D721Med (cell line): ENCODE measurements at regions not wholly inside any gene's neighbourhood (a gene's known extent, or its start where the extent isn't known, plus 50 kb on each side); places are given as distances from the start of the nearest gene placed in this dataset.
"Not testable (repeated sequence)": the region's sequence is repeated elsewhere in the genome, so short reads cannot be mapped to it uniquely, and the experiment has no call there.

Experiments used
- DNase-seq: peaks from one replicate; pipeline ENCODE4 v3.0.0; 2011; ENCODE audit warnings: low spot score; ENCODE audit not compliant: insufficient read length
- FAIRE-seq: peaks from 2 replicates; lab custom pipeline; 2011; peaks lifted over from hg19 to GRCh38; lab: Jason Lieb, UNC
- TF ChIP-seq, protein P1 (sequence below): IDR thresholded peaks from 2 replicates; pipeline ENCODE4 v1.5.1; 2012; ENCODE audit warnings: mild to moderate bottlenecking, control low read depth; ENCODE audit not compliant: insufficient read depth; ENCODE audit errors: missing control alignments

DNA sequence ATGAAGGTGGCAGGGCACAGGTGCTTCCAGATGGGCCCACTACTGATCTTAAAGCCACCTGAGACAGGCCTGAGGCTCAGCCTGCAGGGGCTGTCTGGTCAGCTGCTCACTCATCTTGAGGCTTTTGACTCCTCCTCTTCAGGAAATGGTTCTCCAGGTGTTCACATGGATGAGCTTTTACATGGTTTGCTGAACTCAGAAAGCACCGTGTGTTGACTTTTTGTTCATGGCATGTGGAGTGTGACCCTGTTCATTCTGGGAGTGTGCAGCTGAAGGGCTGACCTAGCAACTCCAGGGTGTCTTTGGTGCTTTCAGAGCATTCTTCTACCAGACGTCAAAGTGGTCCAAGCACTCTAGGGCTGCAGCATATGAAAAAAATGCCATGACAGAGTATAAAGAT, 111.1 kb downstream of the CCNG2 start:
- DNase-seq (no peak), FAIRE-seq (no peak)
- TF ChIP-seq, protein P1, sequence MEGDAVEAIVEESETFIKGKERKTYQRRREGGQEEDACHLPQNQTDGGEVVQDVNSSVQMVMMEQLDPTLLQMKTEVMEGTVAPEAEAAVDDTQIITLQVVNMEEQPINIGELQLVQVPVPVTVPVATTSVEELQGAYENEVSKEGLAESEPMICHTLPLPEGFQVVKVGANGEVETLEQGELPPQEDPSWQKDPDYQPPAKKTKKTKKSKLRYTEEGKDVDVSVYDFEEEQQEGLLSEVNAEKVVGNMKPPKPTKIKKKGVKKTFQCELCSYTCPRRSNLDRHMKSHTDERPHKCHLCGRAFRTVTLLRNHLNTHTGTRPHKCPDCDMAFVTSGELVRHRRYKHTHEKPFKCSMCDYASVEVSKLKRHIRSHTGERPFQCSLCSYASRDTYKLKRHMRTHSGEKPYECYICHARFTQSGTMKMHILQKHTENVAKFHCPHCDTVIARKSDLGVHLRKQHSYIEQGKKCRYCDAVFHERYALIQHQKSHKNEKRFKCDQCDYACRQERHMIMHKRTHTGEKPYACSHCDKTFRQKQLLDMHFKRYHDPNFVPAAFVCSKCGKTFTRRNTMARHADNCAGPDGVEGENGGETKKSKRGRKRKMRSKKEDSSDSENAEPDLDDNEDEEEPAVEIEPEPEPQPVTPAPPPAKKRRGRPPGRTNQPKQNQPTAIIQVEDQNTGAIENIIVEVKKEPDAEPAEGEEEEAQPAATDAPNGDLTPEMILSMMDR = no peak

DNA sequence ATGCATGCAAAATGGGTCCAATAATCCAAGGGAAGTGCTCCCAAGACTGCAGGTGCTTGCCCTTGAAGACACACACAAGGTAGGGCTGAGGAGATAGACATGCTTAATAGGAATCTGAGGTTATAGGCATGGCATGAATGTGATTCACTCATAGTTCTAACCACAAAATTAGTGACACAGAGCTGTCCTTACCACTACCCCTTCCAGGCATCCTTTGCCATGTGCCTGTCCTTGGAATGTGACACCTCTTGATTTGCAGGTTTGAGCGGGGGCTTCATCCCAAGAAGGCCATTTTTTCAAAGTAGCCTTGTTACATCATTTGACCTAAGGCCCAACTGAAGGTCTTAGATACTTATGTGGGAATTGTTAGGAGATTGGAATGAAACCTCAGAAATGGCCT, 112.5 kb downstream of the CCNG2 start:
- TF ChIP-seq, protein P1 = no peak
- FAIRE-seq = no peak

DNA sequence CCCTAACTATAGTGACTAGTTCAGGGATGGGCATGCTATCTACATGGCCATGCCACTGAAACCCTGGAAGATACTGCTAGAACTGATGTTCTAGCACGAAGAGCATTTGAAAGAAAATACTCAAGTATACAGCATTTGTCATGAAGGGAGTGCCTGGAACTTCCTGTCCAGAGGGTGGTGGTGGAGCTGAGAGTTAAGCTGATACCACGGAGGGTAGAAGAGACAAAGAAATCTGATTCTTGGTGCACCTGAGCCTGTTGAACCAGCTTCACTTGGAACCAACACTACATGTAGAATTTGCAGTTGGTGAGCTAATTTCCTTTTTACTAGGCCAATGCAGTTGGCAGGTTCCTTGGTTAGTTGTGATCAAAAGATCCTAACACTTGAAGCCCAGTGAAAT, 116.4 kb downstream of the CCNG2 start:
- TF ChIP-seq, protein P1 = no peak
- no peak for FAIRE-seq
- DNase-seq = no peak

More for the DNA sequence above, 112.5 kb downstream of the CCNG2 start:
- DNase-seq = no peak

DNA sequence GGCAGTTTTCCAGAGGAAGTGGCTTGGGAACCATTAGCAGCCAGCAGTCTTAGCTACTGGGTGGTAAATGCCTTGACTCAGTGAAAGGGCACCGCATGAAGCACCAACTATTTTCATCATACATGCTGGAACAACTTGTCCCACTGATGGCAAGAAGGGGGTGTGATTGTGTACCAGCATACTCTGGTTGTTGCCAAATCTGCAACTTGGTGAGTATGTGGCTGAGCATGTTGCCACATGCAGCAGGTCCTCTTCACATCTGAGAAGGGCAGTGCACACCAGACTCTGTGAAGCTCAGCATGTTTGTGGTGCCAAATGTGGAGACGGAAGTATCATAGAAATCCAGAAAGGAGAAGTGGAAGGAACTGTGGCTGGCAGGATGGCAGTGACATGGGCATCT, 122.1 kb downstream of the CCNG2 start:
- not testable (repeated sequence) for FAIRE-seq, DNase-seq

DNA sequence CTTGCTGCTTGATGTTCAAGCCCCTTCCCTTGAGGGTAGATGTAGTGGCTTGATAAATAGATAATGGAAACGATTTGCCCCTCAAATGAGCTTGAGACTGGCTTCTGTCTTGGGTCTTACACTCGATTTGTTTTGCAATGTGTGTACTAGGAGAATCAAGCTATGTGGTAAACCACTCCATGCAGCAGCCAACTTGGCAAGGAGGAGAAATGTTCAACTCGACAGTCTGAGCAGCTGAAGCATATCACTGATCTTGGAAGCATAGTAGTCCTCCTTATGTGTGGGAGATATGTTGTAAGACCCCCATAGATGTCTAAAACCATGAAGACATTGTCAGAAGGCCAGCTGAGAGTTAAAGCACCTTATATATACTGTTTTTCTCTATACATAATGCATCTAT, 125.3 kb downstream of the CCNG2 start:
- no peak for FAIRE-seq
- no peak for DNase-seq
- TF ChIP-seq, protein P1 = no peak

DNA sequence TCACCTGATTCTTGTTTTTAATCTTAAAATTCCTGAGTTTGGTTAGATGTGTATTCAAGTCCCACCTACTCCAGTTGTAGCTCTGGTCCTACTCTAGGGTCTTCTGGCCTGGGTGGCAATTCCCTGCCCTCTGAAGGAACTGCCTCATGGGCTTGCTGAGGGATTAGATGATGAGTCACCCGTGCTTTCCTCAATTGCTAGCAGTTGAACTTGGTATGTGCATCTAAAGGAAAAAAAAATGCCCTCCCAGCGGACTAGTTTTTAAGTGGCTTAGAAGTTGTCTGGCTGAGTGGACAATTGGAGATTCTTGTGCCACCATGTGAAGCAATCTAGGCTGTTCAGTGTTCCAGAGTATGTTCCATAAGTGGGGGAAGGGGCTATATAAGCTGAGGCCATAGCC, 127.0 kb downstream of the CCNG2 start:
- no peak for DNase-seq
- TF ChIP-seq, protein P1 = no peak
- FAIRE-seq = no peak

DNA sequence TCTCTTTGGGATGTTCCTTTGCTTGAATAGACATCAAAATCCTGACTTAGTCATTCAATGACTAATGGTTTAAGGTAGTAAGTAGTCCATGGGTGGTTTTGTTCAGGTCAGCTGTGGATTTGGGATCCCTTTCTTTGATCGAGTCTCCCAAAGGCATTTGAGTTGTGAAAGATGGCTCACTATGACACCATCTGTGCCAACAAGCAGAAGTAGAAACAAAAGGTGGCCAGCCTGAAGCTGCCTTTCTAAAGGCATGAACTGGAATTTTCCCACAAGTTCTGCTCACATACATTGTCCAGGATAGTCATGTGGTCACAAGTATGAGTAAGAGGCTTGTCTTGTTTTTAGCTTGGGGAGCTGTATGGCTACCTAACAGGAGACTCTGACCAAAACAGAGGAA, 129.9 kb downstream of the CCNG2 start:
- FAIRE-seq (no peak), DNase-seq (no peak)
- TF ChIP-seq, protein P1 = no peak

DNA sequence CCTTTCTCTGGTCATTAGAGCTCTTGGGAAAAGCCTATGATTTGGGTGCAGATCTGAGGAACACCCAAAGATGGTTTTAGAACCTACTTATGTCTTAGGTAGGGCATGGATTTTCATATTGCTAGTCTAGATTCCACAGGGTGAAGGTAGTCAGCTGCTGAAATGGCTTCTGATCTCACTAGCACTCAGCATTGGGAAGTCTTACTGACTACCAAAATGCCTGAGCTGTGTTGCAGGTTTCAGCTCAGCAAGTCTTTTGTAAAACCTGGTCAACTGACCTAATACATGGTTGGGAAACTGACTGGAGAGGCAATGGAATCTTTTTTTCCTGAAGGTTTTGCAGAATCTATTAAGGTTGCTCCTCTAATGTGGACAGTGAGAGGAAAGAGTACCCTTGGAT, 136.4 kb downstream of the CCNG2 start:
- DNase-seq = no peak
- no peak for FAIRE-seq
- TF ChIP-seq, protein P1 = no peak

DNA sequence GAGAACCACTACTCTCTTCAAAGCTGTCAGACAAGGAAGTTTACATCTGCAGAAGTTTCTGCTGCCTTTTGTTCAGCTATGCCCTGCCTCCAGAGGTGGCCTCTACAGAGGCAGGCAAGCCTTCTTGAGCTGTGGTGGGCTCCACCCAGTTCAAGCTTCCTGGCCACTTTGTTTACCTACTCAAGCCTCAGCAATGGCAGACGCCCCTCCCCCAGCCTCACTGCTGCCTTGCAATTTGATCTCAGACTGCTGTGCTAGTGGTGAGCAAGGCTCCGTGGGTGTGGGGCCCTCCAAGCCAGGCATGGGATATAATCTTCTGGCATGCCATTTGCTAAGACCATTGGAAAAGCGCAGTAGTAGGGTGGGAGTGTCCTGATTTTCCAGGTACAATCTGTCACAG, 144.0 kb downstream of the CCNG2 start:
- not testable (repeated sequence) for DNase-seq, FAIRE-seq
